Fibroblast of villous mesenchyme (primary cell): ENCODE measurements at regions not wholly inside any gene's neighbourhood (a gene's known extent, or its start where the extent isn't known, plus 50 kb on each side); places are given as distances from the start of the nearest gene placed in this dataset.

Experiments used
- DNase-seq: peaks from one replicate; pipeline ENCODE4 v3.0.0-alpha.2; 2010; ENCODE audit warnings: low read depth
- H3K4me3 ChIP-seq: 2 replicates; pipeline ENCODE4 v1.5.1; 2011; ENCODE audit warnings: low read depth, mild to moderate bottlenecking, low read length
- CTCF ChIP-seq: IDR thresholded peaks from 2 replicates; pipeline ENCODE4 v1.5.1; 2012; ENCODE audit warnings: low read depth, mild to moderate bottlenecking, low read length; ENCODE audit not compliant: insufficient read depth

- H3K4me3 ChIP-seq: peak overlapping the region; percentile 34
- TF ChIP-seq CTCF: no peak
- peak; percentile 57 for DNase-seq
Measured at GRCh38 chrX:131703646-131704045, 159.8 kb downstream of the OR13H1 start.

GRCh38 chrX:131704136-131704695 lies 160.3 kb downstream of the OR13H1 start:
- peak overlapping the region; percentile 56 for H3K4me3 ChIP-seq
- DNase-seq: peak; percentile 95
- peak; percentile 53 for TF ChIP-seq CTCF

DNA sequence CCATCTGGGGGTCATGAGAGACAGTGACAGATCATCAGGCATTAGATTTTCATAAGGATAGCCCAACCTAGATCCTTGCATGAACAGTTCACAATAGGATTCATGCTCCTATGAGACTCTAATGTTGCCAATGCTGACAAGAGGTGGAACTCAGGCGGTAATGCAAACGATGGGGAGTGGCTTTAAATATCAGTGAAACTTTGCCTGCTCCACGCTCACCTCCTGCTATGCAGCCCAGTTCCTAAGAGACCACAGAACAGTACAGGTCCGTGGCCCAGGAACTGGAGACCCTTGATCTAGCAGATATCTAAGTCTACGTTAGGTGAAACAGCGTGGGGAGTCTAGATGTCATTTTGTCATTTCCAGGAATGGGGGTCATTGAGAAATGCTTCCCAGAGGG lies 165.7 kb downstream of the OR13H1 start:
- DNase-seq: no peak
- TF ChIP-seq CTCF: no peak
- H3K4me3 ChIP-seq: no peak overlapping the region

DNA sequence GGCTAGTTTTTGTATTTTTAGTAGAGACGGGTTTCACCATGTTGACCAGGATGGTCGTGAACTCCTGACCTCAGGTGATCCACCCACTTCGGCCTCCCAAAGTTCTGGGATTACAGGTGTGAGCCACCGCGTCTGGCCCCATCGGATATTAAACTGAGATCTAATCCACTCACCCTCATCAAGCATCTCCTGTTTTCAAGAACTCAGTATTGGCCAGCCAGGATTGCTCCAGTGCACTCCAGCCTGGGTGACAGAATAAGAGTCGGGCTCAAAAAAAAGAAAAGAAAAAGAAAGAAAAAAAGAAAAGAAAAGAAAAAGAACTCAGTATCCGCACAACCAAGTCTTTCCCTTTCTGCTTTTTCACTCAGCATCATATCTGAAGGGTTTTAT lies 167.6 kb downstream of the OR13H1 start:
- H3K4me3 ChIP-seq: peak overlapping the region; percentile 29
- TF ChIP-seq CTCF: no peak
- no peak for DNase-seq

DNA sequence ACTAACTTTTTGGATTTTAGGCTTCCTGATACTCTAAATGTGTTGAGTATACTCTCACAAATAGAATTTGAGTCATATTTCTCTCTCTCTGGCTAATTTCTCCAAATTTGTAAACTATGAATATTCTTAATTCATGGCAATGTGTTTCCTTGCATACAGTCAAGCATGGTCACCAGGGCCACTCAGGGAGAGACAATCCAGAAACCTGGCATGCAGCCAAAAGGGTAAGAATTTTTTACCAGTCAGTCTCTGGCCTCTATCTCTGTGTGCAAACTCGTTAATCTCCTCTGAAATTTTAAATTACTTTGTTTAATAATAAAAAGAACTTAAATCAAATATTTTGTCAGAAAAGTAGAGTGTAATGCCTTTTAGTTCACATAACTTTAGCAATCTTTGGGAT lies 179.8 kb downstream of the OR13H1 start:
- DNase-seq: no peak
- no peak overlapping the region for H3K4me3 ChIP-seq
- no peak for TF ChIP-seq CTCF

DNA sequence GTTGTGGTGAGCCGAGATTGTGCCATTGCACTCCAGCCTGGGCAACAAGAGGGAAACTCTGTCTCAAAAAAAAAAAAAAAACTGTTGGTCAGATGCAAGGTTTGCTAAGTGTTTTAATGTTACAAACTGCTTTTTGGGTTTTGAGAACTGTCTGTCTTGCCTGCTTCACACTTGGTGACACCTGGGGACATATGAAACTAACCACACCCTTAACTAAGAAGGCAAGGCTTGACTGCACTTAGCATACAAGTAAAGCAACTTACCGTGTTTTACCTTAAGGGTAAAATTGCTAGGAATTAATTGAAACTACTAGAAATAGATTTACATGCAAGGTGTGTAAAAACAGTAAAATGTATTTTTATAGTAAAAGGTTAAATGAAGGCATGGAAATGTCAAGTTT lies 180.4 kb downstream of the OR13H1 start:
- no peak for TF ChIP-seq CTCF
- no peak for DNase-seq
- no peak overlapping the region for H3K4me3 ChIP-seq

DNA sequence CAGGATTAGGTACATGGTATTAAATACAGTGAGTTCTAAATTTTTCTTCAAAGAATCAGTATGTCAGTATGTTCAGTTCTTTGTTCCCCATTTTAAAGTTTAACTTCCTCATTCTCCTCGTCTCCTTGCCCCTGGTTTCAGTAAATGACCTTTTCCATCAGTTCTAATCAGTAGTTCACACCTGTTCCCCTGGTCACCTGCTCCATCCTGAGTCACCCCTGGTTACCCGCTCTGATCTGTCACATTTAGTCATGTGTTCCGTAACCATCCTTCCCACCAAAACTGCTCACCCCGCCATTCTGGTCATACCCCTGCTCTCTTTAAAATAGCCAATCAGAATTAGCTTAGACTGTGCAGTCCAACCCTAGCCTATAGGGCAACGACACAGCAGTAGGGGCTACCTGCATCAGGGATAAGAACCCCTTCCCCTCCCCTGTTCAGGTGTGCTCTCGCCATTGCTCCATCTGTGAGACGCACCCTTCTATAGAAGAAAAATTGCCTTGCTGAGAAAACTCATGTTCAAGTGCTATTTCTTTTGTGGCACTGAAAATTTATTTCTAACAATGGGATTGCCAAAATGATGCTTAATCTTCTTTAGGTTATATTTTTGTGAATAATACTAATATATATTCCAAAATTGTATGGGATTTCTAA lies 181.3 kb downstream of the OR13H1 start:
- TF ChIP-seq CTCF: no peak
- H3K4me3 ChIP-seq: no peak overlapping the region
- no peak for DNase-seq
